Neural cell (in vitro differentiated cells): ENCODE measurements at regions not wholly inside any gene's neighbourhood (a gene's known extent, or its start where the extent isn't known, plus 50 kb on each side); places are given as distances from the start of the nearest gene placed in this dataset.

Source experiments
- H2AFZ ChIP-seq: fragments of 200-600, 300-800 bp; sonication (generic), shearing (Covaris generic); 2 replicates; pipeline ENCODE4 v1.6.0; 2014; ENCODE audit warnings: low read depth, mild to moderate bottlenecking, antibody characterized with exemption, low read length, moderate library complexity
- H3F3A ChIP-seq: fragments of 200-600 bp; shearing (Covaris generic); 2 replicates; pipeline ENCODE4 v1.6.1; 2016; ENCODE audit warnings: mild to moderate bottlenecking, moderate library complexity, mixed read lengths, antibody characterized with exemption, low read length; ENCODE audit not compliant: insufficient read depth, poor library complexity, severe bottlenecking
- H3K27ac ChIP-seq: fragments of 200-600, 300-800 bp; sonication (generic), shearing (Covaris generic); 2 replicates; pipeline ENCODE4 v1.5.1; 2014; ENCODE audit warnings: mild to moderate bottlenecking, low read length, moderate library complexity
- H3K27me3 ChIP-seq: fragments of 300-800, 200-600 bp; sonication (generic), shearing (Covaris generic); 2 replicates; pipeline ENCODE4 v1.6.0; 2014; ENCODE audit warnings: mild to moderate bottlenecking, low read depth, low read length, moderate library complexity; ENCODE audit not compliant: insufficient read depth
- H3K36me3 ChIP-seq: fragments of 300-800, 200-600 bp; sonication (generic), shearing (Covaris generic); 2 replicates; pipeline ENCODE4 v1.5.1; 2014; ENCODE audit warnings: mild to moderate bottlenecking, antibody characterized with exemption, low read length, moderate library complexity; ENCODE audit not compliant: insufficient read depth
- H3K4me2 ChIP-seq: fragments of 300-800, 200-600 bp; sonication (generic), shearing (Covaris generic); 2 replicates; pipeline ENCODE4 v1.6.0; 2014; ENCODE audit warnings: mild to moderate bottlenecking, low read length
- H3K4me3 ChIP-seq: fragments of 300-800, 200-600 bp; sonication (generic), shearing (Covaris generic); 2 replicates; pipeline ENCODE4 v1.5.1; 2014; ENCODE audit warnings: mild to moderate bottlenecking, low read length, moderate library complexity
- H3K79me2 ChIP-seq: fragments of 200-600 bp; shearing (Covaris generic); replicated peaks from 2 replicates; pipeline ENCODE4 v1.6.0; 2014; ENCODE audit warnings: mild to moderate bottlenecking, low read length, moderate library complexity; ENCODE audit not compliant: insufficient read depth
- H3K9ac ChIP-seq: fragments of 300-800, 200-600 bp; sonication (generic), shearing (Covaris generic); 2 replicates; pipeline ENCODE4 v1.6.1; 2016; ENCODE audit warnings: mild to moderate bottlenecking, low read length, mixed read lengths
- H3K9me2 ChIP-seq: fragments of 200-600 bp; shearing (Covaris generic); 2 replicates; pipeline ENCODE4 v1.6.1; 2016; ENCODE audit warnings: mild to moderate bottlenecking, low read length, mixed read lengths; ENCODE audit not compliant: insufficient read depth
- H3K9me3 ChIP-seq: fragments of 200-600, 300-800 bp; sonication (generic), shearing (Covaris generic); 2 replicates; pipeline ENCODE4 v1.6.1; 2016; ENCODE audit warnings: mild to moderate bottlenecking, mixed run types, low read length, moderate library complexity, mixed read lengths
- H4K20me1 ChIP-seq: fragments of 200-600 bp; shearing (Covaris generic); 2 replicates; pipeline ENCODE4 v1.6.1; 2016; ENCODE audit warnings: mild to moderate bottlenecking, mixed run types; ENCODE audit not compliant: insufficient read depth
- CTCF ChIP-seq: fragments of 450-650 bp; IDR thresholded peaks from 2 replicates; pipeline ENCODE4 v1.5.1; 2014; ENCODE audit warnings: antibody characterized with exemption, mild to moderate bottlenecking, moderate library complexity; ENCODE audit not compliant: poor library complexity, severe bottlenecking
- EP300 ChIP-seq: fragments of 450-650 bp; conservative IDR thresholded peaks from 2 replicates; pipeline ENCODE4 v1.6.1; 2014; ENCODE audit warnings: antibody characterized with exemption, mild to moderate bottlenecking, moderate library complexity; ENCODE audit not compliant: poor library complexity, severe bottlenecking
- EZH2 ChIP-seq: fragments of 200-600, 300-800 bp; shearing (Covaris generic), sonication (generic); IDR thresholded peaks from 2 replicates; pipeline ENCODE4 v1.6.1; 2014; ENCODE audit warnings: antibody characterized with exemption, low read length, borderline replicate concordance, mild to moderate bottlenecking; ENCODE audit not compliant: insufficient read depth, poor library complexity, severe bottlenecking
- MXI1 ChIP-seq: fragments of 450-650 bp; conservative IDR thresholded peaks from 2 replicates; pipeline ENCODE4 v1.6.1; 2014; ENCODE audit warnings: antibody characterized with exemption, mild to moderate bottlenecking; ENCODE audit not compliant: poor library complexity, severe bottlenecking
- POLR2AphosphoS5 ChIP-seq: IDR thresholded peaks from 2 replicates; pipeline ENCODE4 v1.6.1; 2012
- RAD21 ChIP-seq: fragments of 450-650 bp; conservative IDR thresholded peaks from 2 replicates; pipeline ENCODE4 v1.6.1; 2014; ENCODE audit warnings: antibody characterized with exemption, mild to moderate bottlenecking, moderate library complexity
- REST ChIP-seq: IDR thresholded peaks from 2 replicates; pipeline ENCODE4 v1.6.1; 2012; ENCODE audit warnings: borderline replicate concordance
- SMC3 ChIP-seq: fragments of 450-650 bp; conservative IDR thresholded peaks from 2 replicates; pipeline ENCODE4 v1.6.1; 2014; ENCODE audit warnings: antibody characterized with exemption, mild to moderate bottlenecking, moderate library complexity; ENCODE audit not compliant: poor library complexity
- TAF1 ChIP-seq: IDR thresholded peaks from 2 replicates; pipeline ENCODE4 v1.6.1; 2012; ENCODE audit warnings: low read depth

- no peak overlapping the region for H3K27ac ChIP-seq
- no peaks in the 10 kb centered on the region for H3K36me3 ChIP-seq
- no peak overlapping the region for H3K4me2 ChIP-seq
- H3K9me3 ChIP-seq = no peaks in the 10 kb centered on the region
- no peak overlapping the region for H3K4me3 ChIP-seq
- no peaks in the 10 kb centered on the region for H4K20me1 ChIP-seq
- H3K9ac ChIP-seq = no peak overlapping the region
- no peak overlapping the region for H2AFZ ChIP-seq
- no peaks in the 10 kb centered on the region for H3F3A ChIP-seq
- no peaks in the 10 kb centered on the region for H3K79me2 ChIP-seq
- no peaks in the 10 kb centered on the region for H3K27me3 ChIP-seq
- TF ChIP-seq EZH2 (no peak), MXI1 (no peak), POLR2AphosphoS5 (no peak), REST (no peak), EP300 (no peak), RAD21 (no peak), SMC3 (no peak), CTCF (no peak), TAF1 (no peak)
- H3K9me2 ChIP-seq = no peaks in the 10 kb centered on the region
Measured at GRCh38 chr7:132041108-132041507, 484.7 kb upstream of the PODXL start.

- Histone ChIP-seq H3K9me2 (no peaks in the 10 kb centered on the region), H3K36me3 (no peaks in the 10 kb centered on the region), H3K79me2 (no peaks in the 10 kb centered on the region), H2AFZ (no peak overlapping the region), H3K4me2 (no peak overlapping the region), H3K27ac (no peak overlapping the region), H3K9me3 (no peaks in the 10 kb centered on the region), H3K27me3 (no peaks in the 10 kb centered on the region), H3K4me3 (no peak overlapping the region), H3F3A (no peaks in the 10 kb centered on the region), H4K20me1 (no peaks in the 10 kb centered on the region), H3K9ac (no peak overlapping the region)
- no peak for TF ChIP-seq REST
- no peak for TF ChIP-seq CTCF
- no peak for TF ChIP-seq EZH2
- no peak for TF ChIP-seq EP300
- no peak for TF ChIP-seq RAD21
- TF ChIP-seq SMC3 = no peak
- TF ChIP-seq POLR2AphosphoS5 = no peak
- no peak for TF ChIP-seq TAF1
- no peak for TF ChIP-seq MXI1
Measured at GRCh38 chr7:132035517-132036362, 479.3 kb upstream of the PODXL start.
